ENCODE measurements at regions not wholly inside any gene's neighbourhood (a gene's known extent, or its start where the extent isn't known, plus 50 kb on each side); places are given as distances from the start of the nearest gene placed in this dataset.

DNA sequence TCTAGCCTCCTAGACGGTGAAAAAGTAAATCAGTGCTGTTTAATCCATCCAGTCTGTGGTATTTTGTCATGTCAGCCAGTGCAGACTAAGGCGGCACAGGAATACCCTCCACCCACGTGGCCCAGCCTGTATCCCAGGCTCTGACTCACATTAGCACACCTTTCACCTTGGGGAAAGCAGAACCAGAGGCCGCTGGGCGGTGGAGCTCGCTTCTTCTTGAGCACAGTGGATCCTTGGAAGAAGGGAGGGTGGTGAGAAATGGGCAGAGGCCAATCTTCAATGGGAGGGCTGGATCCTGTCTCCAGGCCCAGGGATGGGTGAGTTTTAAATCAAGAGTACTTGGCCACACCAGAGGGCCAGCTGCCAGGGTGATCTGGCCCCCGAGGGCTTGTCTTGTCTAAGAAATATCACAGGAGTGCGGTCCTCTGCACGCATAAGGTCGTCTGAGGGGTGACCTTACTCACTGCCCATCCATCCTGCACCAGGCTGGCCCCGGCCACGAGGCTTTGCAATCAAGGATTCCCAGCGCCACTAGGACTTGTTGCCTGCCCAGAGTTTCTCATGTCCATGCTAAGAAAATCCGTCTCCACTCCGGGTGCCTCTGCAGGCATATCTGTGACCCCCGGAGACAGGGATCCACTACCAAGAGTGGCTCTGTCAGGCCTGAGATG lies 658.5 kb downstream of the BRD1 start:
- no peak for DNase-seq (ENCODE audit: low read depth)

DNA sequence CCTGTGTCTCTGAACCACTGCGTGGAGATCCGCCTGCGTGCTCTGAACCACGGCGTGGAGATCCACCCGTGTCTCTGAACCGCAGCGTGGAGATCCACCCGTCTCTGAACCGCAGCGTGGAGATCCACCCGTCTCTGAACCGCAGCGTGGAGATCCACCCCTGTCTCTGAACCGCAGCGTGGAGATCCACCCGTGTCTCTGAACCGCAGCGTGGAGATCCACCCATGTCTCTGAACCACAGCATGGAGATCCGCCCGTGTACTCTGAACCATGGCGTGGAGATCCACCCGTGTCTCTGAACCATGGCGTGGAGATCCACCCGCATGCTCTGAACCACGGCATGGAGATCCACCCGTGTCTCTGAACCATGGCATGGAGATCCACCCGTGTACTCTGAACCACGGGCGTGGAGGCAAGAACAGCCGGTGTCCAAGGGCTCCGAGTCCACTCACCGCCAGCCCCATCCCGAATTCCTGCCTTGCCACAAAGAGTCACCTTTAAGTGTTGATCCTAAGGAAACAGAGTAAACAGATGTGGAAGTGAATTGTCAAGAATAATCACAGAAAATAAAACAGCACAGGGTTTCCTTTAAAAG lies 659.4 kb downstream of the BRD1 start:
- DNase-seq (ENCODE audit: low read depth), result no peak

- no peak for DNase-seq (ENCODE audit: low read depth)
Observed at GRCh38 chr22:49166746-49167145, 660.9 kb downstream of the BRD1 start.

DNA sequence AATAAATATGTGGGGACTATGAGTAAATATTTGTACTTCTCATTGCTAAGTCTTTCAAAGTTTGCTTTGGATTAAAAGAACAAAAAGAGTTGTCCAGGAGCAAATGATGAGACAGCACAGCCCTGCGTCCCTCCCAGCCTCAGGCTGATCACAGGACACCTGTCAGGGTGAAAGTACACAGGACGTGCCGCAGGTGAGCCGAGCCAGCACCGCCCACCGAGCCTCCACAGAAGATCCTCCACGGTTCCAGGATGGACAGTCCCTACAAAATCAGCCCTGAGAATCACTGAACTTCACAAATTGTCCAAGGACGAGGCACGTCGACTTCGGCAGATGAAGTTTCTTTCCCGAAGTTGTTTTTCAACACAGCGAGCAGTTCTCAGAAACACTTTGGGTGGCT lies 661.5 kb downstream of the BRD1 start:
- DNase-seq (ENCODE audit: low read depth), result no peak

- no peak for DNase-seq (ENCODE audit: low read depth)
Observed at GRCh38 chr22:49164773-49165320, 662.8 kb downstream of the BRD1 start.

DNA sequence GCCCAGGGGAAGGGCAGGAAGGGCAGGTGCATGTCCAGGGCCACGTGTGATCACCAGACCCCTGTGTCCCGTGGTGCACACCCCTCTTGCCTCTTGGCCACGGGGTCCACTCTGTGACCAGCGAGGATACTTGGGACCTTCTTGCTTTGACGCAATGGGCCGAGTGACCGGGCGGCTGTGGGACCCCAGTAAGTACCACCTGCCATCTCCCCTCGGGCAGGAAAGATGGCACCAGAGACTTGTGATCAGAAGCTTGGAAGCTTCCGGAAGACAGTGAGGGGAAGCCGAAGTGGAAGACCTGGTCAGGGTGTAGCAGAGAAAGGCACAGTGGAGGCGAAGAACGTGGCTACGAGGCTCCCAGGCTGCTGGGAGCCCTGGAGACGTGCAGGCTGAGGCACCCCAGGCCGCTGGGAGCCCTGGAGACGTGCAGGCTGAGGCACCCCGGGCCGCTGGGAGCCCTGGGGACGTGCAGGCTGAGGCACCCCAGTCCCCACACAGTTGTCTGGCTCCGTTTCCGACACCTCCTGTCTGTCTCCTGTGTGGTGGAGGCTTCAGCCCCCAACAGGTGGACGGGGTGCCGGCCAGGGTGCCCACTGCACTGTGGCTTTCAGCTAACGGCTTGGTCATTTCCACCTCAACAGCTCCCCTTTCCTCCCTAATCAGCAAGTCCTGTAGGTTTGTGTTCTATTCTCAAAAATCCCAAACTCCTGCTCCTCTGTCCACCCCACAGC lies 663.5 kb downstream of the BRD1 start:
- no peak for DNase-seq (ENCODE audit: low read depth)

DNA sequence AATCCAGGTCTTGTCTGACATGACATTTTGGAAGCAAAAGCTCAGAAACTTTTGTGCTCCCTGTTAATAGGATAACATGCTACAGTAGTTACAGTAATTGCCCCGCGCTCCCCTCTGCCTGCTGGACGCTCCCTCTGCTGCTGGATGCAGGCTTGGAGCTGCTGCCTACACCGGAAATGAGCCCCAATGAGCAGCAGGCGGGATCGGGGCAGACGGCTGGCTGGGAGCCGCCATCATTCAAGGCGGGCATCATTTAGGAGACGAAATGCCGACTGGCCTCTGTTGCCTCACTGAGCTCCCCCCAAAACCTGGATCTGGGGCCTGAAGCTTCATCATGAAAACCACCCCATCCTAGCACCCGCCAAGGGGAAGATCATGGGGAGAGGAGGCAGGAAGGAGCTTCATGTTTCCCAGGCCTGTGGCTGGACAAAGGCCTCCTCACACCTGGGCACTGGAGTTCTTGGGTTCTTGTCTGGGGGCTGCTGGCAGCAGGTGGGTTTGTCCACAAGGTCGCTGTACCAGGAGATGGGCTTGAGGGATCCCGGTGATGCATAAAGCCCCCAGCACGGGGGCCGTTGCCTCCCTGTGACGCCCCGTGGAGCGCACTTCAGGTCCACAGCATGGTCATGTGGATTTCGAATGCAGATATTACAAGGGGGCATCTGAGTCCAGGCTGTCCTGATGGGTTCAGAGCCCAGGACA lies 664.3 kb downstream of the BRD1 start:
- DNase-seq (ENCODE audit: low read depth), result no peak

- DNase-seq (ENCODE audit: low read depth), result no peak
Observed at GRCh38 chr22:49162841-49163240, 664.8 kb downstream of the BRD1 start.

- no peak for DNase-seq (ENCODE audit: low read depth)
Observed at GRCh38 chr22:49161002-49161850, 666.4 kb downstream of the BRD1 start.

DNA sequence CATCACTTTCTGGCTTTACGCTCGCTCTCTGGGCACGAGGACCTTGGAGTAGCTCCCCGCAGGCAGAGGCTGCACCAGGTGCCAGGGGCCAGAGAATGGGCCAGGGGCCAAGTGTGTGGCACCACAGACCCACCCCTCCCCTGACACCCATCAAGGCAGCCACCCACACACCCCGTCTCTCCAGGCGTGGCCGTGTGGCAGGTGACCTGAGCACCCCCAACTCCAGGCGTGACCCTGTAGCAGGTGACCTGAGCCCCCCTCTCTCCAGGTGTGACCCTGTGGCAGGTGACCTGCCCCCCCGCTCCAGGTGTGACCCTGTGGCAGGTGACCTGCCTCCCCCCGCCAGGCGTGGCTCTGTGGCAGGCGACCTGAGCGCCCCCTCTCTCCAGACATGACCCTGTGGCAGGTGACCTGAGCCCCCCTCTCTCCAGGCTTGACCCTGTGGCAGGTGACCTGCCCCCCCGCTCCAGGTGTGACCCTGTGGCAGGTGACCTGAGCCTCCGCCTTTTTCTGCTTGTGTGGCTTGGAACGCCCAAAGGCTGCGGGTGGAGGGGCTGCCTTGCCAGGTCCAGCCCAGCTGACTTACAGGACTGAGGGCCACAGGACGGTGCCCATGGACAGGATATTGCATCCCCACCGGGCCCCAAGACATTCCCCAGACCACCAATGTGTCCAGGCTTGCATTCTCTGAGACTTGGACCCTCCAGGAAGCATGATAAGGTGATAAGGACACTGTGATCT lies 667.2 kb downstream of the BRD1 start:
- DNase-seq (ENCODE audit: low read depth), result no peak

DNA sequence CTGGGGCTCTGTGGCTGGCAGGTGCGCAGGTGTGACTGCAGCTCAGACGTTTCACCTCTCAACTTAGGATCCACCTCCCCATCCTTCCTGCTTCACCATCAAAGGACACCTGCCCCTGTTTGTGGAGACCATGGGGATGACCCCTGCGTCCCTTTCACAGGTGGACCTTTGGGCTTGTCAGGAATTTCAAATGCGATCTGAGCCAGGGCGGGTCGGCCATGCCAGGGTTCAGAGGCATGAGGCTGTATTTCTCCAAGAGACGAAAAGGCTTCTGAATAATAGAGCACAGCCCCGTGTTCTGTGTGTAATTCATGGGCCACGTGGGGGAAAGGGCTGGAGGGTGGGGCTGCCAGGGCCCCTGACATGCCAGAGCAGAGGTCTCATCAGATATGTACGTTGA lies 668.0 kb downstream of the BRD1 start:
- DNase-seq (ENCODE audit: low read depth), result no peak

DNA sequence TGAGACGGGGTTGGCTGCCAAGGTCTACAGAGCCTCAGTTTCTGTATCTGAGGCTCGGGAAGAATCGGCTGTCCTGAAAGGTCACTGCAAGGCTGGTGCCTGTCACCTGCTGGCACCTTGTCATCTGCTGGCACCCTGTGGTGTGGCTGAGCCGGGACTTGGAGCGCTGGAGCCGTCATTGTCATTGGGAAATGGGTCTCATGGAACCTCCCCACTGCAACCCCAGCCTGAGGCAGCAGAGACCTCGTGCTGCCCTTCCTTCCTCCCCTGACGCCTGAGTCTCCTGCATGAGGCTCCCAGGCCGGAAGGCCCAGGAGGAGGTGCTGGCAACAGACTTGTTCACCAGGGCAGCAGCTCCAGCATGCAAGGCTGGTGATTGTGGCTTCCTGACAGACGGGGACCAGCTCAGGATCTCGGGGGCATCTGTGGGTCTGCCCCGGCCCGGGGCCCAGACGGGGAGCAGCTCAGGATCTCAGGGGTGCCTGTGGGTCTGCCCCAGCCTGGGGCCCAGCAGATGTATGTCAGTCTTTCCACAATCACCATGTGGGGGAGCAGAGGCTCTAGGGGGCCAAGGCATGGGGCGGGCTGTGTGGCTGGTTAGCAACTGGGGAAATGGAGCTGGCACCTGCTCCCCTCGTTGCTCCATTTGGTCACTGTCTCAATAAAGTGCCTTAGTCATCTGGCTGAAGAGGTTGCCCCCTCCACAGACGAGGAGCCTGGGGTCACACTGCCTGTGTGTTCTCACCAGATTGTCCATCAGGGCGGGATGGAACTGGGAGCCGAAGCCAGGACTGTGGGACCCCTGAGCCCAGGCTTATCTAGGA lies 668.7 kb downstream of the BRD1 start:
- DNase-seq (ENCODE audit: low read depth), result no peak

GRCh38 chr22:49157529-49158339 lies 669.9 kb downstream of the BRD1 start:
- DNase-seq (ENCODE audit: low read depth), result no peak

DNA sequence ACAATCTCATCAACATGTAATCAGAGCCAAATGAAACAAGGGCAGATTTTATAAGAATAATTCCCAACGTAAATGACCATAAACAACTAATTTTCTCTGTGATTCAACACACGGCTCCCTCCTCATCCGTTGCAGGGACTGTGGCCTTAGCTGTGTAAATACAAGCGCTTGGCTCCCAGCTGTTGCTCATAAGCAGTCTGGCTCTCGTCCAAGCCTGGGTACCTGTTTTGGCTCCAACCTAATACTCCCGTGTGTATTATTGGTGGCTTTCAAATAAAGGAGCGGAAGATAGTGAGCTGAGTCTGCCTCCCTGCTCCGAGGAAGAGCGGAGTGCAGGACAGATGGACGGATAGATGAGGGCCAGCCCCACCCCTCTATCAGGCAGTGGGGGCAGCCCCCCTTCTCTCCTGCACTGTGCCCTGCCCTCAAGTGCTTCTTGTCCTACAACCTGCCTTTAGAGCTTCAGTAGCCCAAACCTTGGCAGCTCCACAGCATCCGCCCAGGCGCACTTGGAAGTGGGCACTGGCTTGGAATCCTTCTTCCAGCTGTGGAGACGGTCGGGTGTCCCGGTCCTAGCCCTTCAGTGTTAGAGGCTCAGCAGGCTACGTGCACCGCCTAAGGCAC lies 670.9 kb downstream of the BRD1 start:
- no peak for DNase-seq (ENCODE audit: low read depth)

DNA sequence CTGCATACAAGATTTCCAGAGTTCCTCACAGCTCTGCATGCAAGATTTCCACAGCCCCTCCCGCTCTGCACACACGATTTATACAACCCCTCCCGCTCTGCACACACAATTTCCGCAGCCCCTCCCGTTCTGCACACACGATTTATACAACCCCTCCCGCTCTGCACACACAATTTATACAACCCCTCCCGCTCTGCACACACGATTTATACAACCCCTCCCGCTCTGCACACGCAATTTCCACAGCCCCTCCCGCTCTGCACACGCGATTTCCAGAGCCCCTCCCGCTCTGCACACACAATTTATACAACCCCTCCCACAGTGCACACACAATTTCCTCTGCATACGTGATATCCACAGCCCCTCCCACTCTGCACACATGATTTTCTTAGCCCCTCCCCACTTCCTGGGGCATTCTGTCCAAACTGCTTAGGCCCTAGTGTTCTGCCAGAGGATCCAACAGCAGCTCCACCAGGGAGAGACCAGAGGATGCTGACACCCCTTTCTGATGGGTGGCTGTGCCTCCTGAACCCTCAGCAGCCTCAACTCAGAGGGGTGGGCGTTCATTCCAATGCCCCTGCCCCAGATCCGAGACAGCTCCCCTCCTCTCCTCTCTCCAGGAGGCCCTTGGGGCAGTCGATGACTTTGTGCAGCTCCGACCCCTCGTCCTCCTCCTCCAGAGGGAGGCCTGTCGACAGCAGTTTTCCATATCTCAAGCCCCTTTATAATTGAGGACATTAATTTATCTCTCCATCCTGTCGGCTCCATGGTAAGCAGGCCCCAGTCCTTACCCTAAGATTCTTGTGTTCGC lies 671.7 kb downstream of the BRD1 start:
- no peak for DNase-seq (ENCODE audit: low read depth)

DNA sequence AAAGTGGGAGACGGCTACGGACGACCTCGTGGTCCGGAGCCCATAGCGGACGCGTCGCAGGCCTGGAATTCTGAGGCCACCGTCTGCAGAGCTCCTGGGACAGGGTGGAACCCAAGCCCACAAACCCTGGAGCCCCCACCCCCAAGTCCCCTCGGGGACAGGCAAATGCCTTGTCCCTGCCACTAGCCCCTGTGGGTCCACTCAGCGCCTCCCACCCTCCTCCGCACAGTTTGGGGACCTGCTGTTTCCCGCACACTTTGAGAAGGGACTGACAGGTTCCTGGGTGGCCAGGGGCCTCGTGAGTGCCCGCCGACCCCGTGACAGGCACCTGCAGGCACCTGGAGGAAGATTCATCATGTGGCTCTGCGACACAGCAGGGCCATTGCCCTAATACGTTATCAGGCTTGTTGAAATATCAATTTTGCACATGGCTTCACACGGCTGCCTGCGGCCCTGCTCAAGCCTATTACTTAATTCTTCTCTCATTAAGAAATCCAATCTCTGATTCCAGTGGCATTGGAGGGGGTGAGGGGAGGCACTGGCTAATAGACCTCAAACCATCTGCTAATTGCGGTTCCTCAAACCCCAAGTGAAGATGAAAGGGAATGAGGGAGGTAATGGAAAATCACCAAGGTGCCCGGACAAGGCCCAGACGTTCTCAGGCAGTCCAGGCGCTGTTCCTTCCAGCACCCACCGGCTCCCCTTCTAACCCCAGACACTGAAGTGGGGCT lies 672.5 kb downstream of the BRD1 start:
- DNase-seq (ENCODE audit: low read depth), result no peak

DNA sequence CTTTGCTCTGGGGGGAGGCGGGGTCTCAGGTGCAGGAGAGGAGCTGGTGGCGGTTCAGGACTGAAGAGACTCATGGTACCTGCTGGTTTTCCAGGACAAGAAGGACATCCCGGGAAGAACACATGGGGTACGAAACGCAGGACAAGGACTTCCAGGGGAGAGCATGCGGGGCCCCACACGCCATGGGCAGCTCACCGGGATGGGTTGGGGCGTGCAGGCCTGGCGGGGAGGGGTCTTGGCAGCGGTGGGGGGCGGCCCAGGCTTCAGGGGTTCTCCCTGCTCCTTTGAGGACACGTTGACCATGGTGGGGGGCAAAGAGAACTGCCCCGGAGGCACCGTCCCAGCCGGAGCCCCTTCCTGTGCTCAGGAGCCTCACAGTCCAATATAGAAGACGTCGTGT lies 673.2 kb downstream of the BRD1 start:
- DNase-seq (ENCODE audit: low read depth), result no peak

Data from activated T-helper 1 cell treated with Interleukin-2 at 50 U/mL for 16 hours (primary cell).